ENCODE measurements at regions not wholly inside any gene's neighbourhood (a gene's known extent, or its start where the extent isn't known, plus 50 kb on each side); places are given as distances from the start of the nearest gene placed in this dataset.

DNA sequence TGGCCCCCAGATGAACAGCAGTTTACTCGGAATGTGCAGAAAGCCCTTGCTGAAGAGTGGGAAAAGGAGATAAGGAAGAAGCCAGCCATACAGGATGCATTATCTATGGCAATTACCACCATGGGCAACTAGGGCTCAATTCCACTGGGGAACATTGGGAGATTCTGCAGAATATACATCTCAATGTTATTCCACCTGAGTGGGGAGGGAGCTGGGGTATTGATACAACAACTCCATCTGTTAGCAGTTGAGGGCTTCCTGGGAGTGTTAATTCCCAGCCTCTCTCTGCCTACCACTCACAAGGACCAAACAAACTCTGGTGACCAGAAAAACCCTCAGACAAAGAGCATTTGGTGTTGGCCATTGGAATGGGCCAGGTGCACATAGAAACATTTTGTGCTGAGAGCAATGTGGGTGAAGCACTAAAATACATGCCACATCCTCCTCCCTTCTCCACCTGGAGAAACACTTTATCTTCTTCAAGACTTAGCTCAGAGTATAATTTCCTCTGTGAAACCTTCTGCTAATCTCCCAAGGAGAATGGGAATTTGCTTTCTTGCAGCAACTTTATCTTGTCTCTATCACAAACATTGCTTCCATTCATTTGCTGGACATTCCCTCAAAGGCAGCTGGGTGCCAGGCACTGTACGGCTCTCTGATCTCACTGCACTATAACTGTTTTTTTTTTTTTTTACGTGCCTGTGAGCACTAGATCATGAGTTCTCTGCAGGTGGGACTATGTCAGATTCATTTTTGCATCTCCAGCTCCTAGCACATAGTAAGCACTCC, 292.2 kb downstream of the MN1 start (continued):
- TF ChIP-seq SUZ12 (IDR thresholded peaks at IDR 0.05; ENCODE audit: low read length): no peak

Measured in H1 (cell line).